ENCODE measurements at regions not wholly inside any gene's neighbourhood (a gene's known extent, or its start where the extent isn't known, plus 50 kb on each side); places are given as distances from the start of the nearest gene placed in this dataset.

- in situ Hi-C loops (cut with MboI; ENCODE audit: low sequenced_read_pairs), result no loop called here
Measured at GRCh38 chr1:72705921-72706320, 423.6 kb upstream of the NEGR1 start.

GRCh38 chr1:72704841-72705477 is 422.6 kb upstream of the NEGR1 start:
- in situ Hi-C loops (cut with MboI; ENCODE audit: low sequenced_read_pairs), result no loop called here

GRCh38 chr1:72697410-72697809 is 415.1 kb upstream of the NEGR1 start:
- in situ Hi-C loops (cut with MboI; ENCODE audit: low sequenced_read_pairs), result no loop called here

DNA sequence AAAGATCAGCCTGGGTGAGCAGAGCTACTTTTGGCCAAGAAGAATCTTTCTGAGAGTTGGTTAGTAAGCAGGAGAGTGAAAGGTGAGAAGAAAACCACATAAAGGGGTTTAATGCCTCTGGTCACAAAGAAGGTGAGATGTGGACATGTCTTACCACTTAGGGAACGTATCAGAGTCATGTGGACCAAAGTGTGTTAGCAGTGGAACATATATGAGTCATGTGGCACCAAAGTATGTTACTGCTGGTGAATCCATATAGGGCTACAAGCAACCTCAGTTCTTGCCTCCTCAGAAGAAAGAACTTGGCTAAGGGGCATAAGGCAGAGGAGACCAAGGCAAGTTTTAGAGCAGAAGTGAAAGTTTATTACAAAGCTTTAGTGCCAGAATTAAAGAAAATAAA is 411.6 kb upstream of the NEGR1 start:
- in situ Hi-C loops (cut with MboI; ENCODE audit: low sequenced_read_pairs), result no loop called here

DNA sequence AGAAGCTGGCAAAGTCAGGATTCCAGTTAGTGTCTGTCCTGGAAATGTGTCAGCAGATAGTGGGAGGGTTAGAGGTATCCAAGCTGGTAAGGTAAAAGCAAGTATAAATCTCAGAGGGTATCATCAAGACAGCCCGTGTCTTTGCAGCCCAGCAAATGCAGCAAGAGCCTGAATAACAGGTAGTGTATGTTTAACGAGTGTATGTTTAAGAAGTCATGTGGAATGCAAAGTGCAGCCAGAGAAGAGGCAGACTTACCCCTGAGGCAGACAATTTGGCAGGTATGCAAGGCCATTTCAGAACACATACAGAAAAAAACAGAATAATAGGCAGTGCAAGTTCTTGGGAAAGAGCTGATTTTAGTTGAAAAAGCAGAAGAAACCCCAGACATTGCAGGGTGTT is 411.0 kb upstream of the NEGR1 start:
- in situ Hi-C loops (cut with MboI; ENCODE audit: low sequenced_read_pairs), result no loop called here

GRCh38 chr1:72690871-72691270 is 408.5 kb upstream of the NEGR1 start:
- in situ Hi-C loops (cut with MboI; ENCODE audit: low sequenced_read_pairs), result no loop called here

DNA sequence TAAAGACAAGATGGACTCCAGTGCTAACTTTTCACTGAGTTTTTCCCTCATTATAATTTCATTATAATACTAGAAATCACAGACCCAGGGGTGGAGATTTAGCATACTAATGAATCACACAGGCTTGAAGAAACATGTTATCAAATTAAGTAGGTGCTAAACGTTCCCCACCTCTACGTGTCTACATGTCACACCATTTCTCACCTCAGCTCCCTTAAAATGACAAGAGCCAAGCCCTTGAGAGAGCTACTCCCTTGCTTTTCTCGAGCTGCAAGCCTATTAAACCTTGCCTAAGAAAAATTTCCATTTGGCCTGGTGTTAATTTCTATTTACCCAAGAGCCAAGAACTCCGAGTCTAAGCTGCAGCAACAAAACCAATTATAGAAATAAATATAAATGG is 396.3 kb upstream of the NEGR1 start:
- in situ Hi-C loops (cut with MboI; ENCODE audit: low sequenced_read_pairs), result no loop called here

DNA sequence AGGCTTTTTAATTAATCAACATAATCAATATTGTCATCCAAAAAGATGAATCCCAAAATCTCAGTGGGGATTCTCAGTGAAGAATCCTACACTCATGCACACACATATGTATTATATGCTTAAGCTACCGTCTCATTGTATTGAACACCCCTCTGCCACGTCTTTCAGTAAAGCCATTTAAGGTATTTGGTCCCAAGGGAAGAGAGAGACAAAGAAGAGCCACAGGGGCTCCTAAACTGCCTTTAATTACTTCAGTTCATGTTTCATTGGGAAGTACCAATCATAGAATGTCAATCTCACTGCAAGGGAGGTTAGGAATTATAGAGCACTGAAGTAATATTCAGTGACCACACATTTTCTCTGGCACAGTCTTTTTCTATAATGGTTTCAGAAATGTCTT is 388.6 kb upstream of the NEGR1 start:
- in situ Hi-C loops (cut with MboI; ENCODE audit: low sequenced_read_pairs), result no loop called here

GRCh38 chr1:72662918-72663317 is 380.6 kb upstream of the NEGR1 start:
- in situ Hi-C loops (cut with MboI; ENCODE audit: low sequenced_read_pairs), result no loop called here

DNA sequence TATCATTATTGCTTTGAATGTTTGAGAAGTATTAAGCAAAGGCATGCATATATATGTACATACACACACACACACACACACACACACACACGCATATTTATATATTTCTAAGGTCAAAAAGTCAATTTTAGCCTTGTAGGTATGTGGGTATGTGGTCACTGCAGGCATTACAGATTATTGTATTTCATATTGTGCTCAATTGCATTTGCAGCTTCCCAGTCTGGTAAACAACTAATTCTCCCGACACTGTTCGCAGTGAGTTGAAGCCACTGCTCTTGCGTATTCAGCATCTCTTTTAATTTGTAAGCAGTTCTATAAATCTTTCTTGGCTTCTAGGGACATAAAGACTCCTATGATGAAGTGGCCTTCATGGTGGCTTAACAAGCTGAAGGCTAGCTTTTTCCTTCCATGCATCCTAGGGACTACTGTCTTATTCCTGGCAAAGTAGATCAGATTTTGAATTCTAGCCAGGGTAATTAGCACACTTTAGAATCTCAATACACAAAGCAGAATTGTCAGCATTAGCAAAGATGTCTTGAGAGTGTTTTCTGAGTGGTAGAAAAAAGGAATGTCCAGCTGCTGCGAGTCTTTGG is 368.6 kb upstream of the NEGR1 start:
- in situ Hi-C loops (cut with MboI; ENCODE audit: low sequenced_read_pairs), result no loop called here

DNA sequence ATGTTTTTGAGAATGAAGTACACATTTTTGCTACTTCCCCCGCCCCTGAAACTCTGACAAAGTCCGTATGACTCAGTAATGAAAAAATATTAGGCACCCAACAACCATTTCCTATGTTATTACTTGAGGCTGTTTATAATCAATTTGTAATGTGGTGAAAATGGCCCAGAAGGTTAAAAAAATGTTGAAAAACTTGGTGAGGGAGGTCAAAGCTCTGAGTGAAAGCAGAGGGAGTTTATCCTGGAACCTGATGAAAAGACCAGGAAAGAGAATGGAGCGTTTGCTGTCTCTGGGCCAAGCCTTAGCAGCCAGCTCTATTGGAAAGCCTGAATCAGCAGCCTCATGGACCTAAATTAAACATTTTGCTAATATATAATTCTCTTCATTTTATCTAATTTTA is 367.7 kb upstream of the NEGR1 start:
- in situ Hi-C loops (cut with MboI; ENCODE audit: low sequenced_read_pairs), result no loop called here

DNA sequence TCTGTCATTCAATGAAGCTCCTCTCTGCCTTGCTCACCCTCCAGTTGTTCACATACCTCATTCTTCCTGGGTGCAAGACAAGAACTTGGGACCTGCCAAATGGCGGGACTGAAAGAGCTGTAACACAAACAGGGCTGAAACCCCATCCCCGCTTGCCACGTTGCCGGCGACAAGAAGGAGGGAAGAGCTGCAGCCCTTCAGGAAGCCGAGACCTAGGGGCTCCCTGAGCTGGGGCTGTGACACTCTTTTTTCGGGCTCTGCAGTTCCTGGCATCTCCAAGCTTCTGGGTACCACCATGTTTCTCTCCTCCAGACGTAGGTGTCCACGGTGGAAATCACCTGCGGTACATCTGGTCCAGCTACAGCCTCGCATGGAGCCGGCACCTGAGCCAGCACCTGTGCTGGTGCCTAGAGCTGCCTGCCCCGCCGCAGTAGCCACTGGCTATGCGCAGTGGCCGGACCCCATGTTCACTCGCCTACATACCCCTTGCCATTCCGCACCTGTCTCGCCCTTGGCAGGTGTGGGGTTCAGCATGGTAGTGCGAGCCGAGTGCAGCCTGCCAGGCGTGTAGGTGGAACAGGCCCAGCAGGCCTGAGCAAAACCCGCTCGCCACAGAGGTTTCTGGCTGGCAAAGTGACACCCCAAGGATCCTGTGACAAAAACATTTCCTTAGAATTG is 367.0 kb upstream of the NEGR1 start:
- in situ Hi-C loops (cut with MboI; ENCODE audit: low sequenced_read_pairs), result no loop called here

DNA sequence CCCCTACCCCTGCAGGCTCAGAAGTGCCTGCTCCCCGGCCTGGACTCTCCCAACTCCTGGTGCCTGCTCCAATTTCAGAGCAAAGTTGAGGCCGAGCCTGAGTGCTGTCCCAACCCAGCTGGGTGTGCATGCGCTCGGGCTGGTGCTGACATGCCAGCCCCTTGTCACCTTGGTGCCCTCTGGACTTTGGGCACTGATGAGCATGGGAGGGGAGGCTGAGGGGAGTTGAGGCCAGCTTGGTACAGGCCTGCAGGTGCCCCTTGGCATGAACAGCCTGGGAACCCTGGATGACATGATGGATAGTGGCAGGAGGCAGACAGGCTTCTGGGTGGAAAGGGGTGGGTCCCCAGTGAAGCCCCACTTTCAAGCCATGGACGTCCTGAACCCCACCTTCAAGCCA is 366.1 kb upstream of the NEGR1 start:
- in situ Hi-C loops (cut with MboI; ENCODE audit: low sequenced_read_pairs), result no loop called here

- in situ Hi-C loops (cut with MboI; ENCODE audit: low sequenced_read_pairs), result no loop called here
Measured at GRCh38 chr1:72643142-72643541, 360.8 kb upstream of the NEGR1 start.

DNA sequence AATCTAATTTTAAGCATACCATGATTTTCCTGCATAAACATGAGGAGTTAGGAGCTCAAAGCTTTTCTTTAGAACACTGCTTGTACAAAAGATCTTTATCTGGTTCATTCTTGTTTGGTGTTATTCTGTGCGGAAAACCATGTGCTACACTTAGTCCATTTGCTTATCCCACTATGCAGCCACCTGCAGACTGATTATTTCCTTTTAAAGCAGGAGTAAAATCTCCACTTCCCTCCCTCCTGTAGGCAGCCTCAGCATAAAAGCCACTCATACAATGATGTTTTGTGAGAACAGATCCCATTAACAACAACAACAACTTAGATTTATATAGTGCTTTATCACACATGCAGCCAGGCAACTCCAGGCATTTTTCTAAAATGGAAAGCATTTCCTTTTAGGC is 355.3 kb upstream of the NEGR1 start:
- in situ Hi-C loops (cut with MboI; ENCODE audit: low sequenced_read_pairs), result no loop called here

GRCh38 chr1:72636631-72637030 is 354.3 kb upstream of the NEGR1 start:
- in situ Hi-C loops (cut with MboI; ENCODE audit: low sequenced_read_pairs), result no loop called here

DNA sequence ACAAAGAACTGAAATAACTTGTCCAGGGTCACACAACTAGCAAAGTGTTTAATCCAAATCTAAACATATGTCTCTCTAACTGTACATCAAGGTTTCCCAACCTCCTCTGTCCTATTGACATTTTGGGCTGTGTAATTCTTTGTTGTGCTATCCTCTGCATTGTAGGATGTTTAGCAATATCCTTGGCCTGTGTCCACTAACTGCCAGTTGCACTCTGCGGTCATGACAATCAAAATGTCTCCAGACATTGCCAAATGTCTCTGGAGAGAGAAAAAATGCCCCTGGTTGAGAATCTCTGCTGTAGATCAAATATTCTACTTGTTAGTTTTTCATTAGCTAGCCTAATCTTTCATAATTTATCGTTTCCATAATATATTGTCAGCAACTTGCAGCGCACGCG is 353.4 kb upstream of the NEGR1 start:
- in situ Hi-C loops (cut with MboI; ENCODE audit: low sequenced_read_pairs), result no loop called here

- in situ Hi-C loops (cut with MboI; ENCODE audit: low sequenced_read_pairs), result no loop called here
Measured at GRCh38 chr1:72634946-72635345, 352.6 kb upstream of the NEGR1 start.

DNA sequence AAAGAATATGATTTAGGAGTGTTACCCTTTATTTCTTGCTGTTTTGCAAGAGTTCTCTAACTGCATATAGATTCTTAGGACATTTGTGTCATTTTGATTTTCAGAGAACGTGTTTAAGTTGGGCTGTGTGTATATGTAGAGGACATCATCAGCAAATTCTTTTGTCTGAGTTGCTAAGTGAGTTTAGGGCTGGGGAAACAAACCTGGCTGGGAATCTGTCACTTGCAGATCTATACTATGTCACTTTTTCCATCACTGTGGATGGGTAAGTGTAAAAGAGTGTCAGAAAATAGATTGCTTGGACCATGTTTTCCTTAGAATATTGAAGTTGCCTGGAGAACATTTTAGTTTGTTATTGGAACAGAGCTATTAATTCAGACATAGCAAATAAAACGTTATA is 349.1 kb upstream of the NEGR1 start:
- in situ Hi-C loops (cut with MboI; ENCODE audit: low sequenced_read_pairs), result no loop called here

DNA sequence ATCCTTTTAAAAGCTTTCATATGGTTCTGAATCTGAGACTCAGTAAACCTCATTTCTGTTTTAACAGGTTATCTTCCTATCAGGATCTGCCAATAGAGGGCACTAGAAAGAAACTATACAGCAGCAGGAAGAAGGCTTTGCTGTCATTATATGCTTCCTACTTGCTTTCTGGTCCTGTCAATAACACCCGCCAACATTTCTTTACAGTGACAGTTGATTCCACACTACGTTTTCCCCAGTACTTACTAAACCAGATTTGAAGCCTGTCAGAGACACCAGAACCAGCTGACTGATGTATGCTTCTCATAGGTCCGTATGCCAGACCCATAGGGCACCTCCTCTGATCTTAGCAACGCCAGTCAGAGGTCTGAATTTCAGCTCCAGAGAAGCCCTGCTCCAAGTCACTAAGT is 341.0 kb upstream of the NEGR1 start:
- in situ Hi-C loops (cut with MboI; ENCODE audit: low sequenced_read_pairs), result no loop called here

GRCh38 chr1:72620453-72620852 is 338.1 kb upstream of the NEGR1 start:
- in situ Hi-C loops (cut with MboI; ENCODE audit: low sequenced_read_pairs), result no loop called here

- in situ Hi-C loops (cut with MboI; ENCODE audit: low sequenced_read_pairs), result no loop called here
Measured at GRCh38 chr1:72606216-72606810, 324.0 kb upstream of the NEGR1 start.
